T-helper 1 cell treated with Interleukin-12 subunit alpha and Interleukin-12 subunit beta and Interleukin-4 antibody, amounts not matched to agents 30 μg/mL and 1 μg/mL, for 36 hours (primary cell): ENCODE measurements at regions not wholly inside any gene's neighbourhood (a gene's known extent, or its start where the extent isn't known, plus 50 kb on each side); places are given as distances from the start of the nearest gene placed in this dataset.
"Not testable (repeated sequence)": the region's sequence is repeated elsewhere in the genome, so short reads cannot be mapped to it uniquely, and the experiment has no call there.

Source experiments
- H3K27ac Mint-ChIP-seq: one replicate; pipeline ENCODE4 v1.8.0; 2021; ENCODE audit warnings: mild to moderate bottlenecking, mixed read lengths
- H3K27me3 Mint-ChIP-seq: one replicate; pipeline ENCODE4 v1.8.0; 2021; ENCODE audit warnings: low read depth, mixed read lengths
- H3K36me3 Mint-ChIP-seq: one replicate; pipeline ENCODE4 v1.8.0; 2021; ENCODE audit warnings: low read depth, mixed read lengths
- H3K4me1 Mint-ChIP-seq: one replicate; pipeline ENCODE4 v1.8.0; 2021; ENCODE audit warnings: low read depth, mixed read lengths
- H3K4me3 Mint-ChIP-seq: one replicate; pipeline ENCODE4 v1.8.0; 2021; ENCODE audit warnings: mild to moderate bottlenecking, moderate library complexity, mixed read lengths
- H3K9me3 Mint-ChIP-seq: one replicate; pipeline ENCODE4 v1.8.0; 2021; ENCODE audit warnings: mixed read lengths

DNA sequence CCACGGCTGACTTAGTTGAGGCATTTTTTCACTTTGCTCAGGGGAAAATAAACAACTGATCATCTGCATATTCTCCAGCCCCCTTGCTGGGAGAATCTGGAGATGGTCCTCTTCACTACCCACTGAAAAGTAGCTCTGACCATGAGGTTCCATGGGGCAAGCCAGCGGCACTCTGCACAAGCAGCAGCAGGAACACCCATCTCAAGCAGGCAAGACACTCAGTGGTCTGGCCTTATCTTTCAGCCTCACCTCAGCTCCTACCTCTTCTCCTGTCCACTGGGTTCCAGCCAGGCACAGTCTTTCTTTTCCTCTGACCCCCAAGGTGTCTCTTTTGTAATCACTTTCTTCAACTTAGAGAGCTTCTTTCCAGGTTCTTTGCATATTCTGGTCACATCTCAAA, 280.8 kb upstream of the GRIA1 start:
- Mint-ChIP-seq H3K9me3 (peaks cover 7% of the 10 kb centered on the region), H3K4me1 (no peaks in the 10 kb centered on the region), H3K4me3 (no peak overlapping the region), H3K27me3 (no peaks in the 10 kb centered on the region), H3K36me3 (no peaks in the 10 kb centered on the region), H3K27ac (no peak overlapping the region)

- Mint-ChIP-seq H3K4me1 (no peaks in the 10 kb centered on the region), H3K4me3 (no peak overlapping the region), H3K36me3 (no peaks in the 10 kb centered on the region), H3K27ac (no peak overlapping the region), H3K9me3 (peaks cover 17% of the 10 kb centered on the region), H3K27me3 (no peaks in the 10 kb centered on the region)
Observed at GRCh38 chr5:153211076-153211475, 279.4 kb upstream of the GRIA1 start.

- H3K4me3 Mint-ChIP-seq, result no peak overlapping the region
- no peaks in the 10 kb centered on the region for H3K4me1 Mint-ChIP-seq
- peaks cover 23% of the 10 kb centered on the region for H3K9me3 Mint-ChIP-seq
- no peaks in the 10 kb centered on the region for H3K36me3 Mint-ChIP-seq
- no peaks in the 10 kb centered on the region for H3K27me3 Mint-ChIP-seq
- H3K27ac Mint-ChIP-seq, result no peak overlapping the region
Observed at GRCh38 chr5:153212471-153212870, 278.0 kb upstream of the GRIA1 start.

- no peaks in the 10 kb centered on the region for H3K27me3 Mint-ChIP-seq
- no peaks in the 10 kb centered on the region for H3K4me1 Mint-ChIP-seq
- H3K27ac Mint-ChIP-seq, result no peak overlapping the region
- H3K36me3 Mint-ChIP-seq, result no peaks in the 10 kb centered on the region
- H3K4me3 Mint-ChIP-seq, result no peak overlapping the region
- peaks cover 17% of the 10 kb centered on the region for H3K9me3 Mint-ChIP-seq
Observed at GRCh38 chr5:153222936-153223335, 267.5 kb upstream of the GRIA1 start.

DNA sequence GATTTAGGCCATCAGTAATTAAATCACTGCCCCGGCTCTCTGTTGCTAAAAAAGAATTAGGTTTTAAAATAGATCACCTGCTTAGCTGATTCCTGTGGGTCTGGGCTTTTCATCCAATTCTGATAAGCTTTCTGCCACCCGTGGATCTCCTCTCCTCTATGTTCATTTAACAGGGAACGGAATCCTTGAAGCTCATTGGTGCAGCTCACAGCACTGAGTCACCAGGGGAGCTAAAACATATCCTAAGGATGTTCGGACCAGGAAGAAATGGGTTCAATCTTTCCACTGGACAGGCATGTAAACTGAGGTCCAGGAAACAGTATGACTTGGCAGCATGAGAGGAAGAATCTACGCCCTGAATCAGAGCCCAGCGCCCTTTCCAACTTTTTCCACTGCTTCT, 267.1 kb upstream of the GRIA1 start:
- no peaks in the 10 kb centered on the region for H3K36me3 Mint-ChIP-seq
- peaks cover 14% of the 10 kb centered on the region for H3K9me3 Mint-ChIP-seq
- H3K27me3 Mint-ChIP-seq, result no peaks in the 10 kb centered on the region
- no peak overlapping the region for H3K4me3 Mint-ChIP-seq
- no peak overlapping the region for H3K27ac Mint-ChIP-seq
- H3K4me1 Mint-ChIP-seq, result no peaks in the 10 kb centered on the region

- Mint-ChIP-seq H3K36me3 (no peaks in the 10 kb centered on the region), H3K27ac (no peak overlapping the region), H3K4me1 (no peaks in the 10 kb centered on the region)
Observed at GRCh38 chr5:153224651-153225050, 265.8 kb upstream of the GRIA1 start.

DNA sequence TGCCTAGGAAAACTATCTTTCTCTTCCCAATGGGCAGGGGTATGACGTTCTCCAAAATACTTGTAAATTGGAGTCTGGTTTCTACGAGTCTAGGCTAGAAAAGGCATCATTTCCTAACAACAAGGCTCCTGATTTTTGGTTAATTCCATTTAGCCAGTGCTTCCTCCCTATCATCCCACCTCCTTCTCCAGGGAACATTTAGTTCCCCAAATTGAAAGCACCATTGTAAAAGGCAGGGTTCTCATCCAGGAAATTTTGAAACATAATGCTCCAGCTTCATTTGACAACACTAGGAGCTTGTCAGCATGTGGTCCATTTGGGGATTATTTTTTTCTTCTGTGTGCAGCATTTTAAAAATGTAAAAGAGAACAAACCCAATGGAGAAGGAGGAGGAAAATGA, 256.5 kb upstream of the GRIA1 start:
- no peaks in the 10 kb centered on the region for H3K4me1 Mint-ChIP-seq
- H3K4me3 Mint-ChIP-seq, result no peak overlapping the region
- no peaks in the 10 kb centered on the region for H3K27me3 Mint-ChIP-seq
- H3K9me3 Mint-ChIP-seq, result peaks cover 16% of the 10 kb centered on the region
- H3K36me3 Mint-ChIP-seq, result no peaks in the 10 kb centered on the region
- no peak overlapping the region for H3K27ac Mint-ChIP-seq

More at GRCh38 chr5:153224651-153225050, 265.8 kb upstream of the GRIA1 start:
- no peaks in the 10 kb centered on the region for H3K27me3 Mint-ChIP-seq
- no peak overlapping the region for H3K4me3 Mint-ChIP-seq
- peaks cover 6% of the 10 kb centered on the region for H3K9me3 Mint-ChIP-seq

- H3K27ac Mint-ChIP-seq, result no peak overlapping the region
- no peaks in the 10 kb centered on the region for H3K27me3 Mint-ChIP-seq
- H3K36me3 Mint-ChIP-seq, result no peaks in the 10 kb centered on the region
- no peaks in the 10 kb centered on the region for H3K4me1 Mint-ChIP-seq
- peaks cover 16% of the 10 kb centered on the region for H3K9me3 Mint-ChIP-seq
- H3K4me3 Mint-ChIP-seq, result no peak overlapping the region
Observed at GRCh38 chr5:153236319-153236718, 254.2 kb upstream of the GRIA1 start.

- Mint-ChIP-seq H3K9me3 (peaks cover 16% of the 10 kb centered on the region), H3K27me3 (no peaks in the 10 kb centered on the region), H3K4me3 (no peak overlapping the region), H3K27ac (no peak overlapping the region), H3K4me1 (no peaks in the 10 kb centered on the region), H3K36me3 (no peaks in the 10 kb centered on the region)
Observed at GRCh38 chr5:153237671-153238332, 252.7 kb upstream of the GRIA1 start.

DNA sequence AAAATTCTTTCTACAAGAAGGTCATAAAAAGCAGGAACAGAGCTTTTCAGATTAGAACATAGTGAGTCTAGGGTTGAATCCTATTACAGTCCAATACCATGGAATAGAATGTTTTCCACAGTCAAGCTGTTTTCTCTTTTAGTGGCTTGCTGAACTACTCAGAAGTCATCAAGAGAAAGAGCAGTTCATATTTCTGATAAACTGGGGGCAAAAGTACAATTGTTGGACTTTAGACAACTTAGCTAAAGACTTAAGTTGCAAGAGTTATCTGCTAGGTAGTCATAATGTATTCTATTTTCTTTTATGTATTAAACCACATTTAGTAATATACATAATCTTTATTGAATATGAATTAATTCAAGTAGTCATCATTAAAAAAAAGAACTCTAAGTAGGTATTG, 233.1 kb upstream of the GRIA1 start:
- Mint-ChIP-seq H3K36me3 (no peaks in the 10 kb centered on the region), H3K27ac (no peak overlapping the region), H3K27me3 (no peaks in the 10 kb centered on the region), H3K4me1 (no peaks in the 10 kb centered on the region), H3K9me3 (peaks cover under 1% of the 10 kb centered on the region), H3K4me3 (no peak overlapping the region)

DNA sequence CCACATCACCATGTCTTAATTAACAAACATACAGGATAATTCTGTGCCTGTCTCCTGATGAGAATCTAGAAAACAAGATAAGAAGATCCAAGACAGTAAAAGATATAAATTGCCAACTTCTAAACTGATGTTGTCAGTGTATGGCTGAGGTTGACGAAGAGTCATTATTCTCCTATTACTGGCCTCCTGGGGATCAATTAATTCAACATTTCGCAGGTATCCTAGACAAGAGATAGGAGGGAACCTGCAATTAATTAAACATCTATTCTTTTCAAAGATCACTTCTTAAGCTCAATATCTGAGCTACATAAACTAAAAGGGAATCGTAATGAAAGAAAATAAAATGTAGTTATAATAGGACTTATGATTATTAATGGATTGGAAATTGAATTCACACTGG, 232.0 kb upstream of the GRIA1 start:
- no peaks in the 10 kb centered on the region for H3K27me3 Mint-ChIP-seq
- no peaks in the 10 kb centered on the region for H3K36me3 Mint-ChIP-seq
- no peaks in the 10 kb centered on the region for H3K9me3 Mint-ChIP-seq
- no peaks in the 10 kb centered on the region for H3K4me1 Mint-ChIP-seq
- no peak overlapping the region for H3K27ac Mint-ChIP-seq
- no peak overlapping the region for H3K4me3 Mint-ChIP-seq

DNA sequence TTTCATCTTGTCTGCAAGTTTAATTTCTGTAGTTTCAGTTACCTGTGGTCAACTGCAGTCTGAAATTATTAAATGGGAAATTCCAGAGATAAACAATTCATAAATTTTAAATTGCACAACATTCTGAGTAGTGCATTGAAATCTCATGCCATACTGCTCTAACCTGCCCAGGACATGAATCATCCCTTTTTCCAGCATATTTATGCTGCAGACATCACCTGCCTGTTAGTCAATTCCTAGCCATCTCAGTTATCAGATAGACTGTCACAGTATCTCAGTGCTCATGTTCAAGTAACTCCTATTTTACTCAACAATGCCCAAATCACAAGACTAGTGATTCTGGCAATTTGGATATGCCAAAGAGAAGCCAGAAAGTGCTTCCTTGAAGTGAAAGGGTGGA, 223.0 kb upstream of the GRIA1 start:
- Mint-ChIP-seq H3K4me3 (no peak overlapping the region), H3K27me3 (no peaks in the 10 kb centered on the region), H3K27ac (no peak overlapping the region), H3K4me1 (no peaks in the 10 kb centered on the region), H3K9me3 (peaks cover 3% of the 10 kb centered on the region), H3K36me3 (no peaks in the 10 kb centered on the region)

DNA sequence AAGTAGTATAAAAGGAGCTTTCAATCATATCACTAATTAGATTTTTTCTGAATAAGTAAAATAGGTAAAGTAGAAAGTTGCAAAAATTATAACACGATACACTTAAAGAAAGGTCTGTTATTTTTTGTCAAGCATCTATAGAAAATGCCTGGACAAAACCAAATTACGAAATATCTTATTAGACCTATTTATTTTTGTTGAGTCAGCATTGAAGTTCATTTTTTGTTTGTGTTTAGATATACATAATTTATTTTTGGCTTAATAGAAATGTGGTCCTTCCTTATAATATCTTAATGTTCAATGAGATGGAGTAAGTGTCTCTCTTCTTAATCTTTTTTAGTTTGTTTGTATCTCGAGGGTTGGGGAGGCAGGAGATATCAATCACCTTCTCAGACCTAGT, 214.8 kb upstream of the GRIA1 start:
- H3K9me3 Mint-ChIP-seq, result peaks cover 7% of the 10 kb centered on the region
- no peaks in the 10 kb centered on the region for H3K4me1 Mint-ChIP-seq
- no peaks in the 10 kb centered on the region for H3K36me3 Mint-ChIP-seq
- no peaks in the 10 kb centered on the region for H3K27me3 Mint-ChIP-seq
- H3K27ac Mint-ChIP-seq, result no peak overlapping the region
- H3K4me3 Mint-ChIP-seq, result no peak overlapping the region

DNA sequence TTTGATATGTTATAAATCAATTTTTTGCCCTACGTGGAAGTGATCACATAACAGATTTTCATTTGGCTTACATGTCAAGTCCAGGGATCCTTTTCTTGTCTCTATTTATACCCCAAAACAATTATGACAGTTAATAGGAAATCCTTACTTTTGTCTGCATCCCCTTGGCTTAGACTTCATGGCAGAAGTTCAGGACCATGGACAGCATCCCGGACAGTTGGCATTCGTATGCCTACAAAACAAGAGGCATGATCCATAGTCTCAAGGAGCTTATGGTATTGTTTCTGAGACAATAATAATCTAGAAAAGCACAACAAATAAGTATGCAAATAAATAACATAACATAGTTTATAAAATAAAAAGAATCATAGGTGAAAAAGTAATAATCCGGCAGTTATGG, 214.3 kb upstream of the GRIA1 start:
- H3K36me3 Mint-ChIP-seq, result no peaks in the 10 kb centered on the region
- H3K27me3 Mint-ChIP-seq, result no peaks in the 10 kb centered on the region
- no peak overlapping the region for H3K4me3 Mint-ChIP-seq
- H3K9me3 Mint-ChIP-seq, result peaks cover 6% of the 10 kb centered on the region
- H3K27ac Mint-ChIP-seq, result no peak overlapping the region
- no peaks in the 10 kb centered on the region for H3K4me1 Mint-ChIP-seq

- H3K9me3 Mint-ChIP-seq, H3K27ac Mint-ChIP-seq, H3K36me3 Mint-ChIP-seq, H3K27me3 Mint-ChIP-seq, H3K4me1 Mint-ChIP-seq, H3K4me3 Mint-ChIP-seq: not testable (repeated sequence)
Observed at GRCh38 chr5:153296251-153296844, 194.1 kb upstream of the GRIA1 start.

- peaks cover 6% of the 10 kb centered on the region for H3K9me3 Mint-ChIP-seq
- H3K27me3 Mint-ChIP-seq, result no peaks in the 10 kb centered on the region
- no peaks in the 10 kb centered on the region for H3K36me3 Mint-ChIP-seq
- no peak overlapping the region for H3K27ac Mint-ChIP-seq
- H3K4me3 Mint-ChIP-seq, result no peak overlapping the region
- no peaks in the 10 kb centered on the region for H3K4me1 Mint-ChIP-seq
Observed at GRCh38 chr5:153299891-153300290, 190.6 kb upstream of the GRIA1 start.
